ENCODE measurements at regions not wholly inside any gene's neighbourhood (a gene's known extent, or its start where the extent isn't known, plus 50 kb on each side); places are given as distances from the start of the nearest gene placed in this dataset.

GRCh38 chr11:42625757-42626665 is 685.8 kb upstream of the API5 start:
- FAIRE-seq = no peak
- no peak for DNase-seq (ENCODE audit: extremely low spot score, insufficient read length, low read depth)

GRCh38 chr11:42631220-42631843 is 680.5 kb upstream of the API5 start:
- DNase-seq (ENCODE audit: extremely low spot score, insufficient read length, low read depth) = no peak
- no peak for FAIRE-seq

- DNase-seq (ENCODE audit: extremely low spot score, insufficient read length, low read depth) = no peak
- FAIRE-seq = no peak
These were observed 664.8 kb upstream of the API5 start for GRCh38 chr11:42646959-42647358.

DNA sequence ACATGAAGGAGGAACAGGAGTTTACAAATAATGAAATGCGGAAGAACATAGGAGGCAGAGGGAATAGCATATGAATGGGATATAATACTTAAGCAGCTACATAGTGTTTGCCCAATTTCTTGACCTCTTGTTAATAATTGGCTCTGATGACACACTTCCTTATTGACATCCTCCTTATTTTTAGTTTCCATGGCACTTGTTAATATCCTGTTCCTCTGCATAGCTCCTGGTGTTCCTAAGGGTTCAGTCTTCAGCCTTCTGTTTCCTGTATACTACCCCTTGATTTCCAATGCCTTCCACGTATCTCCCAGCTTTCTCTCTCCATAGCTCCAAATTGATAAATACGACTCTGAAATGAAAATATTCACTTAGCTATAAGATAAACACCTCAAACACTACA is 663.8 kb upstream of the API5 start:
- FAIRE-seq (no peak), DNase-seq (ENCODE audit: extremely low spot score, insufficient read length, low read depth) (no peak)

DNA sequence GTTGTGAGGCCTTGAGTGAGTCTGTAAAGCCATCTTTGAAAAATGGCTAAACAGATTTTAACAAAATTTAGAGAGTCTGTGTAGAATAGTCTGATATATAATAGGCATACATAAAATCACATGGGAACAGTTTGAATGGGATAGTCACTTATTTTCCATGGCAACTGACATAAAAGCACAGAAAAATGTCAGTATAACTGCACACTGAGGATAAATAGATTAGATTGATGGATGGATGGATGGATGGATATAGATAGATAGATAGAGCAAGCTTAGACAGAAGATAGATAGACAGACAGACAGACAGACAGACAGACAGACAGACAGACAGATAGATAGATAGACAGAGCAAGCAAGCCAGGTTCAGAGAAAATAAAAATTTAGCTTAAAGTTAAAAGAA is 660.2 kb upstream of the API5 start:
- DNase-seq (ENCODE audit: extremely low spot score, insufficient read length, low read depth) = no peak
- no peak for FAIRE-seq

- DNase-seq (ENCODE audit: extremely low spot score, insufficient read length, low read depth) = no peak
- no peak for FAIRE-seq
These were observed 654.6 kb upstream of the API5 start for GRCh38 chr11:42657169-42657568.

GRCh38 chr11:42661942-42662341 is 649.9 kb upstream of the API5 start:
- FAIRE-seq = no peak
- no peak for DNase-seq (ENCODE audit: extremely low spot score, insufficient read length, low read depth)

DNA sequence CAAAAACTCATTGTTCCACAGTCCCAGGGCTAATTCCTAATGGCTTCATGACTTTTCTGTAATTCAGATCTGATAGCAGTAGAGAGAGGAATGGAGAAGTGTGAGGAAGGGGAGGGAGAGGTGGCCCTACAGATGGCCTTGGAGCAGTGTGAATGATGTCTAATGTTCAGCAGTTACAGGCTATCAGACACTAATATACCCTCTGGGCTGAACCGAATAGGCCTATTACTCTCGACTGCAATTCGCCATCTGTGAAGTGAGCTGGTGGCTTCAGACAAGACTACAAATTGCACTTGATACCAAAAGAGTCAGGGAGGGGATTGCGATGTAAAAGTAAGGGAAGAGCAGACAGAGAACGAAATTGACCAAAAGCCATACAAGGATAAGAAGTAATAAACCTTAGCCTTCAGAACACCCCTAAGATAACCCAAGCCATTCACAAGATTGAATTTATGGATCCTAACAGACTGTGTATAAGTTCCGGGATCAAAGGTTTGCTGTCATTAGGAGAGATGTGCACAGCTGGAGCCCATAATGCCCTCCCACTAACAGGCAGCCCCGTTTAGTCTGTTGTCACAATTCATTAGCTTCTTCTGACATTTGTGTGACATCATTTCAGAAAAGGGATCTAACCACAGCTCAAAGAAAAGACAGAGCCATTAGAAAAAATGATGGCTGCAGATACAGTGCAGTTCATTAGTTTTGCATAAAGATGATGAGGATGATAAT is 642.4 kb upstream of the API5 start:
- DNase-seq (ENCODE audit: extremely low spot score, insufficient read length, low read depth) (no peak), FAIRE-seq (no peak)

- no peak for FAIRE-seq
- no peak for DNase-seq (ENCODE audit: extremely low spot score, insufficient read length, low read depth)
These were observed 637.4 kb upstream of the API5 start for GRCh38 chr11:42674436-42674835.

DNA sequence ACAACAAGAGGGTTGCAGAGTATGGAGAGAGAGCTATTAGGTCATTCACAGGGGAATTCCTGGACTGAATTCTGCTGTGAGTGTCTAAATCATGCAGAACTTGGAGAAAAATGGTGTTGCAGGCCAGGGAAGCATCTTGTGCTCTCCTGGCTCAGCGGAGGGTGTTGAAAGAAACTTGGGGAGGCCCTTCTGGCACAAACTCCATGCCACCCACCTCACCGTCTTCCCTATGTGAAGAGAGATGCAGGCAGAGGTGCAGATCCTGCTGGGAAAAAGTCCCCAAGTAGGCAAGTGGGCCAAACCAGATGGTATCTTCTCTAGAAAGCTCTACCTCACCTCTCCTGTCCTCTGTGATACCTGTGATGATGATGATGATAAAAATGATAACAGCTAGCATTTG is 604.3 kb upstream of the API5 start:
- DNase-seq (ENCODE audit: extremely low spot score, insufficient read length, low read depth) (no peak), FAIRE-seq (no peak)

DNA sequence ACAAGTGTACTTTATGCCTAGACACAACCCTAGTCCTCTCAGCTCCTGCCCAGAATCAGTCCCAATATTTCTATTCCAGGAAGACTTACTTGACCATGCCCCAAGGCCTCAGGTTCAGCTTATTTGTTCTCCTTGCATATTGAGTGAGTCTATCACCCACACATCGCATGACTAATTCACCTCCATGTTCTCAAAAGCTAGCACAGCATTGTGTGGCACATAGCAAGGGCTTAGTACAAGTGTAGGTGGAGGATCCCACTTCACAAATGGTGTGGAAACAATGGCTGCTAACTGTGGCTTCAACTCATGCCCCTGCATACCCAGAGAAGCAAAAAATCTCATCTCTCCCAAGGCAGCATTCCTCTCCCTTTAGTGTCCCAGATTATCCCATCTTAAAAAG is 602.6 kb upstream of the API5 start:
- DNase-seq (ENCODE audit: extremely low spot score, insufficient read length, low read depth) (no peak), FAIRE-seq (no peak)

- no peak for FAIRE-seq
These were observed 598.5 kb upstream of the API5 start for GRCh38 chr11:42713279-42713678.

GRCh38 chr11:42713753-42714152 is 598.0 kb upstream of the API5 start:
- FAIRE-seq (no peak), DNase-seq (ENCODE audit: extremely low spot score, insufficient read length, low read depth) (no peak)

More at GRCh38 chr11:42713279-42713678, 598.5 kb upstream of the API5 start:
- DNase-seq (ENCODE audit: extremely low spot score, insufficient read length, low read depth) = no peak

DNA sequence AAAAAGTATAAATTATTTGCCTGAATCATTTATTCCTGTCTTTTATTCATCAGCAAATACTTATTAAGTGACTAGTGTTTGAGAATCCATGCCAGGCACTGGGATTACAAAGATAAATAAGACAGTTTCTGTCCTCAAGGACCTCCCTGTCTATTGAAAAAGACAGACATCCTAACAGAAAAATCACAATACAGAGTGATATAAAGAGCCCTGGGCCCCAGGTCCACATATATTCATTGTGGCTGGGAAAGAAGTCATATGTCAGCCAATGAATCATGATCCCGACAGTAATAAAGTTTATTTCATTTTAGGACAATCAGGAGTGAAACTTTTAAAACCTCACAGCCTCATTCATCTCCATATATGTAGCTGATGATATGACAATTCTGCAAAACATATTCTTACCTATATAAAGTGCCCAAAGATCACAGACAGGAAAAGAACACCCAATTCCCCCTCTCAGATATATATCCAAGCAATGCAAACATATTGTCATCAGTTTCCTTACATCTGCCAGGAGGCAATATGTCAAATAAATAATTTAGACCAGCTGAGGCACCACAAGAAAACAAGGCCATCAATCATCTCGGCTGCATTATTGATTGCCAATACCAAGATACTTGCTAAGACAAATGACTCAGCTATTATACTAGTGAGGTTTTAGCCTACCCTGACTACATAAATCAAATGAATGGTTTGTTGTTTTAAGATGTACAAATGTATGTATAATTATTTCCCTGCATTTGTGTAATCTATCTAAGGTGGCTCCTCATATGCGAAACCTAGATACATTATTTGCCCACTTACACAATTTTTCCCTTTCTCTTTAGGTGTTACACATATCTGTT is 590.9 kb upstream of the API5 start:
- FAIRE-seq = no peak
- no peak for DNase-seq (ENCODE audit: extremely low spot score, insufficient read length, low read depth)

GRCh38 chr11:42727879-42728278 is 583.9 kb upstream of the API5 start:
- DNase-seq (ENCODE audit: extremely low spot score, insufficient read length, low read depth) (no peak), FAIRE-seq (no peak)

DNA sequence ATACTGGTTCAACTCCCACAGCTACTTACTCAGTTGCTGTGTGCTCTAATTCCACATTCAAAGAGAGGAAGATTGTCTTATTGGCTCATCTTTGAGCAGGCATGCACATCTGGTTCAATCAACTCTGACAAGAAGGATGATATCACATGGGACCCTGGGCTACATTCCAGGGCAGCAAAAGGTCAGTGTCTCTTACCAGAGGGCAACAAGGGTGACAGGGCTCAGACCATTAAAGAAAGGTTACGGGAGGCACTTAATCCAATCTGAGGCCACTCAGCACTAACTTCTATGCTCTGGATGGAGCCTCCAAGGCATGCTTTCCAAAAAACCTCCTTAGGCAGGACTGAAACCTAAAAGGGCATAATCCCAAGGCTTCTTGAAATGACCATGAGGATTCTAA is 549.4 kb upstream of the API5 start:
- FAIRE-seq (no peak), DNase-seq (ENCODE audit: extremely low spot score, insufficient read length, low read depth) (no peak)

DNA sequence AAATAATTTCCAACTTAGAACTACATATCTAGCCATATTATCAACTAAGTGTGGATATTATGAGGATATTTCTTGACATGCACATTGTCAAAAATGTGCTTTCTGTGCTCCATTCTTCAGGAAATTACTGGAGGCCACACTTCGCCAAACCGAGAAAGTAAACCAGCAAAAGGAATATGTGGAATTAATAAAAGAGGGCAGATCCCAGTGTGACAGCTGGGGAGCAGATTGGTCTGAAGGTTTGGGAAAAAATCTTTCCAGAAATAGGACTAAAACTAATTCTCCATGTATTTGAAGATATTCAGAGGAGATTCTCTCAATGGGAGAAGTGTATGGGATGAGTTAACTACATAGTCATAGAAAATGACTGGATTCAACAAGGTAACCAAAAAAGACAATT is 546.9 kb upstream of the API5 start:
- no peak for DNase-seq (ENCODE audit: extremely low spot score, insufficient read length, low read depth)
- FAIRE-seq = no peak

GRCh38 chr11:42768576-42768975 is 543.2 kb upstream of the API5 start:
- FAIRE-seq (no peak), DNase-seq (ENCODE audit: extremely low spot score, insufficient read length, low read depth) (no peak)

DNA sequence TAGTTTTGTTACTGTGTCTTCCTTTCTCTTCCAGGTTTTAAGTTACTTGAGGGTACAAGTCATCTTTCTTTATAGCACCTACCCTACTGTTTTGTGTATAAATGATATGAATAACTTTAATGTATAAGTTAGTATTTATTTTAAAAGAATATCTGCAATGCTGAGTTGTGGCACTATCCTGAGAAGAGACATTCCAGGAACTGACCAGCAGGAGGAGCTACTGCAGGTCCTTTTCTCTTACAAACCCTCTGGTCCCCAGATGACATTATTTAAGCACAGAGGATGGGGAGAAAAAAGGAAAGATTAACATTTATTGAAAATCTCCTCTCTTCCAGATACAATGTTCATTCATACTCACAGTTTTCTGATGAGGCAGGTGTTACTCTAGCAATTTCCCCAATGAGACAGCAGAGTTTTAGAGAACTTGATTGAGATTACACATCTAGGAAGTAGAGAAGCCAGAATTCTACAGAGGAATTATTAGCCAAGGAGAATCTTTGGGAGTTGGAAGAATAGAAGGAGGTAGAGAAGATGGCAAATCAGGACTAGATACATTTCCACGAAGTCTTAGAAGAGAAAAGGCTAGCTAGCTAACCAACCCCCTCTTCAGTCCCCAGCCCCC is 541.2 kb upstream of the API5 start:
- FAIRE-seq (no peak), DNase-seq (ENCODE audit: extremely low spot score, insufficient read length, low read depth) (no peak)

DNA sequence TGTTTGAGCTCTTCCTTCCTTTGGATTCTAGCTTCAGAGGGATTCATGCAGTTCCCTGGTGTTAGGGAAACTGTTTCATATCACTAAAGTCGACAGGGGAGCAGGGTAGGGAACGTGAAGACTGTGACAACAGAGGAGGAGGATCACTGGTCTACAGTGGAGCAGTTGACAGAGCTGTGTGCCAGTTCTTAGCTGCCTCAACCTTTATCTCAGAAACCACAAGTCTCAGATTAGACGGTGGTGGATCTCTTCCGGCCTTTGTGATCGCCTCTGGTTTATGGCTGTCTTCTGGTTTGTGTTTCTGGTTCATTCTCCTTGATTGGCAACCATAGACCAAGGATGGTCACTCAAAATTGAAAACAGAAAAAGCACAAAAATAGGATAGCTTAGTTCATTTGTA is 538.9 kb upstream of the API5 start:
- FAIRE-seq (no peak), DNase-seq (ENCODE audit: extremely low spot score, insufficient read length, low read depth) (no peak)
